Hepatocyte (in vitro differentiated cells): ENCODE measurements at regions not wholly inside any gene's neighbourhood (a gene's known extent, or its start where the extent isn't known, plus 50 kb on each side); places are given as distances from the start of the nearest gene placed in this dataset.

ENCODE experiments used
- CTCF ChIP-seq: fragments of 200-600 bp; sonication (generic); IDR thresholded peaks from 2 replicates; pipeline ENCODE4 v1.5.1; 2016; ENCODE audit warnings: antibody characterized with exemption, mild to moderate bottlenecking; ENCODE audit not compliant: poor library complexity
- EZH2 ChIP-seq: fragments of 200-600 bp; sonication (generic); IDR thresholded peaks from 2 replicates; pipeline ENCODE4 v1.6.1; 2016; ENCODE audit warnings: antibody characterized with exemption, mild to moderate bottlenecking, borderline replicate concordance
- EZH2phosphoT487 ChIP-seq: fragments of 200-600 bp; sonication (generic); IDR thresholded peaks from one replicate; pipeline ENCODE4 v1.6.1; 2018; ENCODE audit warnings: antibody characterized with exemption, mild to moderate bottlenecking, low read depth, moderate library complexity; ENCODE audit not compliant: unreplicated experiment, severe bottlenecking

- TF ChIP-seq EZH2 (no peak), CTCF (no peak), EZH2phosphoT487 (no peak)
Observed at GRCh38 chr3:160618878-160619277, 53.5 kb upstream of the KPNA4 start.
